ENCODE measurements at regions not wholly inside any gene's neighbourhood (a gene's known extent, or its start where the extent isn't known, plus 50 kb on each side); places are given as distances from the start of the nearest gene placed in this dataset.

- TF ChIP-seq CTCF (IDR thresholded peaks at IDR 0.05) (no peak), EZH2 (IDR thresholded peaks at IDR 0.05; ENCODE audit: borderline replicate concordance, insufficient read depth, low read depth, low read length, poor library complexity, severe bottlenecking) (no peak)
Observed at GRCh38 chrX:44619039-44619438, 76.4 kb upstream of the FUNDC1 start.
